Lower leg skin (tissue), 4 donors: ENCODE measurements at regions not wholly inside any gene's neighbourhood (a gene's known extent, or its start where the extent isn't known, plus 50 kb on each side); places are given as distances from the start of the nearest gene placed in this dataset.

Source experiments
- DNase-seq, 2 donors: peaks; one replicate each; pipeline ENCODE4 v3.0.0-alpha.2; 2019; ENCODE audit warnings: low spot score in 2 of 2
- H3K4me3 ChIP-seq: fragments of 200-600 bp; sonication (generic); 2 replicates; pipeline ENCODE4 v1.5.1; 2017; ENCODE audit warnings: mild to moderate bottlenecking, low read depth; ENCODE audit not compliant: poor library complexity, severe bottlenecking
- CTCF ChIP-seq, 3 donors: fragments of 450-650 bp; IDR thresholded peaks; one replicate each; pipeline ENCODE4 v1.5.1; 2016; ENCODE audit warnings: antibody characterized with exemption in 3 of 3, mild to moderate bottlenecking in 3 of 3, moderate library complexity in 2 of 3
- POLR2A ChIP-seq, 2 donors: fragments of 450-650 bp; IDR thresholded peaks; one replicate each; pipeline ENCODE4 v1.6.1; 2016 to 2017; ENCODE audit warnings: antibody characterized with exemption in 2 of 2, mild to moderate bottlenecking in 1 of 2, moderate library complexity in 1 of 2
- WGBS, 2 donors: methylation state at CpG; one replicate each; pipeline ENCODE4 v1.1.5; 2018; 5-methylcytosine and 5-hydroxymethylcytosine counted together
- intact Hi-C: fragments of 100-400 bp; cut with DNase I; formaldehyde crosslinking; loops from one replicate; pipeline ENCODE4 v1.15.0; 2023; ENCODE audit warnings: low total_unique reads

DNA sequence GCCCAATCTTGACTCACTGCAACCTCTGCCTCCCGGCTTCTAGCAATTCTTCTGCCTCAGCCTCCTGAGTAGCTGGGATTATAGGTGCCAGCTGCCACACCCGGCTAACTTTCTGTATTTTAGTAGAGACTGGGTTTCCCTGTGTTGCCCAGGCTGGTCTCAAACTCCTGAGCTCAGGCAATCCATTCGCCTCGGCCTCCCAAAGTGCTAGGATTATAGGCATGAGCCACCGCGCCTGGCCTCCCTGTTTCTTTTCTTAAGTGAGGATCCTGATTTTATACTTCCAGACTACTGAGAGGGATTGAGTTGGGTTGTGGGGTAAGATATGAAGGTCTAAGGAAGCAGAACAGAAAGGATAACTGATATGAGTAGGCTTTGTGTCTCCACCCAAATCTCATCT lies 106.8 kb downstream of the CNTN3 start:
- TF ChIP-seq CTCF (IDR thresholded peaks at IDR 0.05) (no peak), POLR2A (IDR thresholded peaks at IDR 0.05) (no peak)

DNA sequence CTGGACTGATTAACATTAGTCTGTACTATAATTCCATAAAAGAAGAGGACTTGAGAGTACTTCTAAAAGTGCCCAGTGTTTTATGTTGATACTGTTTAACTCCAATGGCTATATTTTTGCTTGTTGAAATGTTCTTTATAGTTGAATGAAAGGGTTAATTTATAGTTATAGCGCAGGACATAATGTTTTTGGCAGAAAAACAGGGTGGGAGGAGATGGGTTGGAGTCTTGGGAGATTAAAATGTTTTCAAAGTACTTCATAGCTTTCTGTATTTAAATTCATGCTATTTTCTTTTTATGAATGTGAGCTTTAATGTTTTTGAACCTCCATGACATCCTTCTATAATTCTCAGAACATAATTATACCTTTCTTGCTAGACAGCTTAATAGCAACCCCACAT lies 108.2 kb downstream of the CNTN3 start:
- H3K4me3 ChIP-seq: no peak overlapping the region
- intact Hi-C loops: no loop called here
- 39 to 44% methylated on average over 1 of the region's 1 CpG for WGBS, 2 donors
- no peak for DNase-seq
- no peak for TF ChIP-seq CTCF (IDR thresholded peaks at IDR 0.05)
- TF ChIP-seq POLR2A (IDR thresholded peaks at IDR 0.05): no peak

More for the DNA sequence above, 106.8 kb downstream of the CNTN3 start:
- WGBS, 2 donors: 91 to 94% methylated on average over 6 of the region's 6 CpGs
- intact Hi-C loops: no loop called here
- H3K4me3 ChIP-seq: no peak overlapping the region
- DNase-seq: no peak

DNA sequence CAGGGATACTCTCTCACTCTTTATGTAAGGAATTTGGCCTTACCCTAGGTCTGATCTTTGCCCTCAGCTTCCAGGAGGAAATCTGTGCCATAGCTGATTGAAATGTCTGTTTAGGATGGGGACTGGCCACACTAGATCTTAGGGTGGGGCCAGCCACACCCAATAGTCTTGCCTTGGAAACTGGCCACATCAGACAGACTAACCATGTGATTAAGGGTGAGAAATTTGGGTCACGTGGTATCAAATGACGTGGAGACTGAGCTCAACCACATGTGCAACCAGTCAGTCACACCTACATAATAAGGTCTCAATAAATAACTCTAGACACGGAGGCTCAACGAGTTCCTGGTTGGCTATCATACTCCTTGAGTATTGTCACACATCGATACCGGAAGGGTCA lies 113.5 kb downstream of the CNTN3 start:
- no peak overlapping the region for H3K4me3 ChIP-seq
- WGBS, 2 donors: 80 to 85% methylated on average over 6 of the region's 6 CpGs
- DNase-seq: no peak
- intact Hi-C loops: no loop called here
- TF ChIP-seq CTCF (IDR thresholded peaks at IDR 0.05): no peak
- TF ChIP-seq POLR2A (IDR thresholded peaks at IDR 0.05): no peak

DNA sequence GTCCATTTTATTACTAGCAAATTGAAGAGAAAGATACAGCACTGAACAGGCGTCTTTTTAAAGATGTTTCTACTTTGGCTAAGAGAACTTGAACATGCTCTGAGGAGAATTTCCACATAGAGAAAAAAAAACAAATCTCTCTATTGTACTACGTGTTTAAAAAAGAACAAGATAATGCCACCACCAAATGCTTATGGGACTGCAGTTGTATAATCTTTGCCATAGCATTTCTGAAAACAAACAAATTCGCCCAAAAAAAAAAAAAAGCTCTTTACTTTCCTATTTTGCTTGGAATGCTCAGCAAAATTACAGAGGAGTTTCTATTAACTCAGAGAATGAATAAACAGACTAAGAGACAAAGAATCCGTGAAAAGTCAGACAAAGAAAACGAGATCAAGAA lies 114.2 kb downstream of the CNTN3 start:
- DNase-seq: no peak
- WGBS, 2 donors: 46 to 53% methylated on average over 5 of the region's 5 CpGs
- intact Hi-C loops: no loop called here
- TF ChIP-seq CTCF (IDR thresholded peaks at IDR 0.05) (no peak), POLR2A (IDR thresholded peaks at IDR 0.05) (no peak)
- H3K4me3 ChIP-seq: no peak overlapping the region

- 55 to 71% methylated on average over 1 of the region's 1 CpG for WGBS, 2 donors
- no peak overlapping the region for H3K4me3 ChIP-seq
- no peak for TF ChIP-seq POLR2A (IDR thresholded peaks at IDR 0.05)
- TF ChIP-seq CTCF (IDR thresholded peaks at IDR 0.05): no peak
- intact Hi-C loops: no loop called here
- no peak for DNase-seq
These were observed 122.6 kb downstream of the CNTN3 start for GRCh38 chr3:74491874-74492273.

- WGBS, 2 donors: 49 to 76% methylated on average over 3 of the region's 3 CpGs
- intact Hi-C loops: no loop called here
- DNase-seq: no peak
- no peak overlapping the region for H3K4me3 ChIP-seq
- TF ChIP-seq CTCF (IDR thresholded peaks at IDR 0.05) (no peak), POLR2A (IDR thresholded peaks at IDR 0.05) (no peak)
These were observed 125.2 kb downstream of the CNTN3 start for GRCh38 chr3:74489050-74489792.
